ENCODE measurements at regions not wholly inside any gene's neighbourhood (a gene's known extent, or its start where the extent isn't known, plus 50 kb on each side); places are given as distances from the start of the nearest gene placed in this dataset.

DNA sequence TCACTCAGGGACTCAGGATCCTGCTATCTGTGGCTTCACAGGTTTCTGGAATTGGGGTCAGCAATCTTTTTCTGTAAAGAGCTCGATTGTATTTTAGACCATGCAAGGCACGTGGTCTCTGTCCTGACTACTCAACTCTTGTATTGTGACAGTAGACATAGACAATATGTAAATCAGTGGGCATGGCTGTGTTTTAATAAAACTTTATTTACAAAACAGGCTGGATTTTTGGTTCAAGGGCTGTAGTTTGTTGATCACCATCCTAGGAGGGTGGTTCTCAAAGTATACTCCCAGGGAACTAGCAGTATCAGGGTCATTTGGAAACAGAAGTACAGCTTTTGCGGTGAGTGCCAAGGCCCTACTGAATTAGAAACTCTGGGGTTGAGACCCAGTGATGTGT, 108.2 kb upstream of the CRHR1 start:
- TF ChIP-seq, protein P1, sequence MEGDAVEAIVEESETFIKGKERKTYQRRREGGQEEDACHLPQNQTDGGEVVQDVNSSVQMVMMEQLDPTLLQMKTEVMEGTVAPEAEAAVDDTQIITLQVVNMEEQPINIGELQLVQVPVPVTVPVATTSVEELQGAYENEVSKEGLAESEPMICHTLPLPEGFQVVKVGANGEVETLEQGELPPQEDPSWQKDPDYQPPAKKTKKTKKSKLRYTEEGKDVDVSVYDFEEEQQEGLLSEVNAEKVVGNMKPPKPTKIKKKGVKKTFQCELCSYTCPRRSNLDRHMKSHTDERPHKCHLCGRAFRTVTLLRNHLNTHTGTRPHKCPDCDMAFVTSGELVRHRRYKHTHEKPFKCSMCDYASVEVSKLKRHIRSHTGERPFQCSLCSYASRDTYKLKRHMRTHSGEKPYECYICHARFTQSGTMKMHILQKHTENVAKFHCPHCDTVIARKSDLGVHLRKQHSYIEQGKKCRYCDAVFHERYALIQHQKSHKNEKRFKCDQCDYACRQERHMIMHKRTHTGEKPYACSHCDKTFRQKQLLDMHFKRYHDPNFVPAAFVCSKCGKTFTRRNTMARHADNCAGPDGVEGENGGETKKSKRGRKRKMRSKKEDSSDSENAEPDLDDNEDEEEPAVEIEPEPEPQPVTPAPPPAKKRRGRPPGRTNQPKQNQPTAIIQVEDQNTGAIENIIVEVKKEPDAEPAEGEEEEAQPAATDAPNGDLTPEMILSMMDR (conservative IDR thresholded peaks at IDR 0.05 in 1 of 2, IDR thresholded peaks at IDR 0.05 in 1 of 2; ENCODE audit: extremely low read depth in 1 of 2, insufficient read depth in 1 of 2, low read depth in 1 of 2, low read length in 2 of 2): no peak
- TF ChIP-seq EZH2 (IDR thresholded peaks at IDR 0.05; ENCODE audit: borderline replicate concordance, low read length): no peak

Data from mammary epithelial cell (primary cell).